ENCODE measurements at regions not wholly inside any gene's neighbourhood (a gene's known extent, or its start where the extent isn't known, plus 50 kb on each side); places are given as distances from the start of the nearest gene placed in this dataset.

DNA sequence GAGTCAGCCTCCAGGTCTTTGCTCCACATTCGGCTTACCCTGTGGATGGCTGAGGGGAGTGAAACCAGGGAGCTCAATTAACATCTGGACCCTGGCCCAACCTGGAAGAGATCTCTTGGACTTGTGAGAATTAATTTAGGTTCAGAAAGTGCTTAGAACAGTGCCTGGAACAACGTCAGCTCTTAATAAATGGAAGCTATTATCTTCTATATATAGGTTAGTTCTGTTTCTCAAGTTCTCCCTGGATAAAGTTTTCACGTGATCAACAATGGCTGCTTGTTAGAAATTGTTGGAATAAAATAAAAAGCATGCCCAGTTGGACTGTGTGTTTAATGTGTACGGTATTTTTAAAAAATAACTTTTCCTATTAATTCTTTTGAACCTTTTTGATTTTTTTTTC lies 80.8 kb downstream of the TRIML1 start:
- Histone ChIP-seq H3K36me3 (ENCODE audit: control insufficient read depth in 2 of 2, extremely low read depth in 1 of 2, insufficient read depth in 1 of 2, low read length in 1 of 2) (no peaks in the 10 kb centered on the region), H3K4me3 (ENCODE audit: control insufficient read depth in 1 of 2, extremely low read depth in 1 of 2, low read length in 1 of 2) (no peak overlapping the region), H3K27me3 (replicated peaks in 1 of 2; ENCODE audit: control insufficient read depth in 2 of 2, extremely low read depth in 1 of 2, insufficient read depth in 2 of 2, low read length in 1 of 2) (peaks cover 0 to 8% of the 10 kb centered on the region in 2 experiments), H3K9me3 (no peaks in the 10 kb centered on the region), H3K4me1 (ENCODE audit: control insufficient read depth in 1 of 2, extremely low read depth in 1 of 2, insufficient read depth in 2 of 2, low read length in 2 of 2) (no peaks in the 10 kb centered on the region), H3K27ac (ENCODE audit: low read length) (no peak overlapping the region)
- Mint-ChIP-seq H3K4me3 (no peak overlapping the region), H3K9me3 (peaks cover 0 to 3% (median 0%) of the 10 kb centered on the region in 3 donors), H3K4me1 (no peaks in the 10 kb centered on the region), H3K27me3 (no peaks in the 10 kb centered on the region), H3K27ac (no peak overlapping the region), H3K36me3 (no peaks in the 10 kb centered on the region)
- no peak for DNase-seq
- no CpG with 5 or more reads among the region's 4 CpGs for WGBS (ENCODE audit: insufficient coverage)
- ChIA-PET CTCF (interaction anchor here in 1 of 2 donors (0.5 kb wide), 1 partner anchor 23 kb away, joined by 3 read pairs; no protein-coding TSS in a partner anchor), POLR2A (no interaction called here)
- no peak for ATAC-seq (replicated peaks in 1 of 4)

- Histone ChIP-seq H3K36me3 (ENCODE audit: control insufficient read depth in 2 of 2, extremely low read depth in 1 of 2, insufficient read depth in 1 of 2, low read length in 1 of 2) (no peaks in the 10 kb centered on the region), H3K4me3 (ENCODE audit: control insufficient read depth in 1 of 2, extremely low read depth in 1 of 2, low read length in 1 of 2) (no peak overlapping the region), H3K27me3 (replicated peaks in 1 of 2; ENCODE audit: control insufficient read depth in 2 of 2, extremely low read depth in 1 of 2, insufficient read depth in 2 of 2, low read length in 1 of 2) (peaks cover 0 to 8% of the 10 kb centered on the region in 2 experiments), H3K9me3 (no peaks in the 10 kb centered on the region), H3K27ac (ENCODE audit: low read length) (no peak overlapping the region), H3K4me1 (ENCODE audit: control insufficient read depth in 1 of 2, extremely low read depth in 1 of 2, insufficient read depth in 2 of 2, low read length in 2 of 2) (no peaks in the 10 kb centered on the region)
- DNase-seq (no peak), ATAC-seq (replicated peaks in 1 of 4) (no peak)
- Mint-ChIP-seq H3K4me3 (no peak overlapping the region), H3K9me3 (peaks cover 0 to 9% (median 4%) of the 10 kb centered on the region in 3 donors), H3K36me3 (no peaks in the 10 kb centered on the region), H3K27ac (no peak overlapping the region), H3K4me1 (no peaks in the 10 kb centered on the region), H3K27me3 (no peaks in the 10 kb centered on the region)
- ChIA-PET POLR2A (interaction anchor here in 1 of 2 donors (0.6 kb wide), 1 partner anchor 17 kb away, joined by 4 read pairs; no protein-coding TSS in a partner anchor), CTCF (no interaction called here)
- WGBS (ENCODE audit: insufficient coverage), result no CpG with 5 or more reads among the region's 2 CpGs
These were observed 81.8 kb downstream of the TRIML1 start for GRCh38 chr4:188221090-188221489.

- no peak for DNase-seq
- CTCF ChIA-PET, result interaction anchor here in 1 of 2 donors (0.6 to 0.7 kb wide), 2 partner anchors 72 to 1684 kb away, joined by 3 to 4 read pairs; no protein-coding TSS in a partner anchor
- no peak for ATAC-seq (replicated peaks in 1 of 4)
- WGBS (ENCODE audit: insufficient coverage), result no CpG with 5 or more reads among the region's 1 CpG
- POLR2A ChIA-PET, result no interaction called here
- Histone ChIP-seq H3K36me3 (ENCODE audit: control insufficient read depth in 2 of 2, extremely low read depth in 1 of 2, insufficient read depth in 1 of 2, low read length in 1 of 2) (no peaks in the 10 kb centered on the region), H3K27me3 (replicated peaks in 1 of 2; ENCODE audit: control insufficient read depth in 2 of 2, extremely low read depth in 1 of 2, insufficient read depth in 2 of 2, low read length in 1 of 2) (no peaks in the 10 kb centered on the region), H3K9me3 (no peaks in the 10 kb centered on the region), H3K4me1 (ENCODE audit: control insufficient read depth in 1 of 2, extremely low read depth in 1 of 2, insufficient read depth in 2 of 2, low read length in 2 of 2) (no peaks in the 10 kb centered on the region), H3K27ac (ENCODE audit: low read length) (no peak overlapping the region), H3K4me3 (ENCODE audit: control insufficient read depth in 1 of 2, extremely low read depth in 1 of 2, low read length in 1 of 2) (no peak overlapping the region)
- Mint-ChIP-seq H3K36me3 (no peaks in the 10 kb centered on the region), H3K9me3 (peaks cover 0 to 13% (median 8%) of the 10 kb centered on the region in 3 donors), H3K27ac (no peak overlapping the region), H3K4me1 (no peaks in the 10 kb centered on the region), H3K4me3 (no peak overlapping the region), H3K27me3 (no peaks in the 10 kb centered on the region)
These were observed 89.0 kb downstream of the TRIML1 start for GRCh38 chr4:188228279-188228678.

DNA sequence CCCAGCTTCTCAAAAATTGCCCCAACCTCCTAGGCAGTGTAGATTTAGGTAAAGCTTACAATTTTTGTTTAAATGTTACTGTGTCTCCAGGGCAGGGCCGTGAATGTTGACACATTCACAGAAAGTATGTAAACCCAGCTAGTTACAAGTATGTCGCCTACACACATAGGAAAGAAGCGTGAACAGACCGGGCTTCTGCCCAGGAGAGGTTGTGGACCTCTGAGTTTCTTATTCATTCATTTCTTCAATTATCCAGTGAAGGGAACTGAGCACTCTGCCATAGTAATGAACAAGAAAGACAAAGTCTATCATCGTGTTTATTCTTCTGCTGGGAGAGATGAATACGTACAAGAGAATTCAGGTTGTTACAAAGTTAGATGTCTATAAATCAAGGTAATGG lies 93.2 kb downstream of the TRIML1 start:
- H3K27ac ChIP-seq (ENCODE audit: low read length), result no peak overlapping the region
- Mint-ChIP-seq H3K36me3 (no peaks in the 10 kb centered on the region), H3K27me3 (no peaks in the 10 kb centered on the region), H3K9me3 (peaks cover 0 to 8% (median 3%) of the 10 kb centered on the region in 3 donors), H3K27ac (no peak overlapping the region), H3K4me3 (no peak overlapping the region), H3K4me1 (no peaks in the 10 kb centered on the region)
- no peak for ATAC-seq (replicated peaks in 1 of 4)
- H3K9me3 ChIP-seq, result no peaks in the 10 kb centered on the region
- CTCF ChIA-PET, result interaction anchor here in 1 of 2 donors (0.6 kb wide), 1 partner anchor 24 kb away, joined by 3 read pairs; no protein-coding TSS in a partner anchor
- H3K4me3 ChIP-seq (ENCODE audit: control insufficient read depth in 1 of 2, extremely low read depth in 1 of 2, low read length in 1 of 2), result no peak overlapping the region
- WGBS (ENCODE audit: insufficient coverage), result 82% methylated on average over 4 of the region's 6 CpGs
- POLR2A ChIA-PET, result no interaction called here
- no peaks in the 10 kb centered on the region for H3K27me3 ChIP-seq (replicated peaks in 1 of 2; ENCODE audit: control insufficient read depth in 2 of 2, extremely low read depth in 1 of 2, insufficient read depth in 2 of 2, low read length in 1 of 2)
- DNase-seq, result no peak
- H3K36me3 ChIP-seq (ENCODE audit: control insufficient read depth in 2 of 2, extremely low read depth in 1 of 2, insufficient read depth in 1 of 2, low read length in 1 of 2), result no peaks in the 10 kb centered on the region
- H3K4me1 ChIP-seq (ENCODE audit: control insufficient read depth in 1 of 2, extremely low read depth in 1 of 2, insufficient read depth in 2 of 2, low read length in 2 of 2), result no peaks in the 10 kb centered on the region

DNA sequence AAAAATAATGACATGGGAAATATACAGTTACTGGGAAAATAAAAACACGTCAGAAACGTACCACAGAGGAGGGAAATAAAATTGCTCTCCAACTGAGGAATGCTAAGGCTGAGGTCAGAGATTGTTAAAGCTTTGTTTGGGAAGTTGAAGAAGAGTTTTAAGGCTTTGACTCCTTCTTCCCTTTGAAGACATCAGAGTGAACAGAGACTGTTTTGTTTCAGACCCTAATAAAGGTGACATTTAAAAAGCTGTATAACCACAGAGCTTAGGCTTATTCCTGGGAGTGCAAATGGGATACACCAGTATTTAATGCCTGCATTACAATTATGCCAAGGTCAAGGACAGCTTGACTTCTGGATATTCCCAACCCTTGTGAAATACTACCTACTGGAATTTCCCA lies 102.8 kb downstream of the TRIML1 start:
- WGBS (ENCODE audit: insufficient coverage), result 38% methylated on average over 2 of the region's 2 CpGs
- Mint-ChIP-seq H3K36me3 (no peaks in the 10 kb centered on the region), H3K27ac (no peak overlapping the region), H3K4me3 (no peak overlapping the region), H3K4me1 (no peaks in the 10 kb centered on the region), H3K27me3 (no peaks in the 10 kb centered on the region), H3K9me3 (peaks cover 4 to 9% (median 5%) of the 10 kb centered on the region in 3 donors)
- Histone ChIP-seq H3K4me3 (ENCODE audit: control insufficient read depth in 1 of 2, extremely low read depth in 1 of 2, low read length in 1 of 2) (no peak overlapping the region), H3K9me3 (no peaks in the 10 kb centered on the region), H3K36me3 (ENCODE audit: control insufficient read depth in 2 of 2, extremely low read depth in 1 of 2, insufficient read depth in 1 of 2, low read length in 1 of 2) (no peaks in the 10 kb centered on the region), H3K4me1 (ENCODE audit: control insufficient read depth in 1 of 2, extremely low read depth in 1 of 2, insufficient read depth in 2 of 2, low read length in 2 of 2) (no peaks in the 10 kb centered on the region), H3K27ac (ENCODE audit: low read length) (no peak overlapping the region), H3K27me3 (replicated peaks in 1 of 2; ENCODE audit: control insufficient read depth in 2 of 2, extremely low read depth in 1 of 2, insufficient read depth in 2 of 2, low read length in 1 of 2) (no peaks in the 10 kb centered on the region)
- POLR2A ChIA-PET, result no interaction called here
- ATAC-seq (replicated peaks in 1 of 4), result no peak
- DNase-seq, result no peak
- CTCF ChIA-PET, result no interaction called here

DNA sequence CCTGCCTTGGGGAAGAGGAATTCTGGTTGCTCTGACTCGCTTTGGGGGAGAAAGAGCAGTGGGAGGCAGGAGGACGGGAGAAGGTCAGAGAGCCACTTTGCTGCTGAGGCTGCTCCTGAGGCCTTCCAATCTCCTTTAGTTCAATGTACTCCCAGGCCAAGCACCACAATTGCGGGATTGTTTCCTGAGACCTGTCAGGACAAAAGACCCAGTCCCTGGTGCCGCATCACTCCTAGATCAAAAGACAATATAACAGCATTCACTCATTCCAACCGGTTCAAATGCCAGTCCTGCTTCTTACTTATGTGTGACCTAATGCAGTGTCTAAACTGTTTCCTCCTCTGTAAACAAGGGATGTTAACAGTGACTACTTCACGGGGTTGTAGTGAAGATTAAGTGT lies 106.4 kb downstream of the TRIML1 start:
- Mint-ChIP-seq H3K4me1 (no peaks in the 10 kb centered on the region), H3K27ac (no peak overlapping the region), H3K9me3 (peaks cover 6 to 10% (median 9%) of the 10 kb centered on the region in 3 donors), H3K36me3 (no peaks in the 10 kb centered on the region), H3K27me3 (no peaks in the 10 kb centered on the region), H3K4me3 (no peak overlapping the region)
- CTCF ChIA-PET, result no interaction called here
- no peaks in the 10 kb centered on the region for H3K36me3 ChIP-seq (ENCODE audit: control insufficient read depth in 2 of 2, extremely low read depth in 1 of 2, insufficient read depth in 1 of 2, low read length in 1 of 2)
- DNase-seq (no peak), ATAC-seq (replicated peaks in 1 of 4) (no peak)
- H3K4me3 ChIP-seq (ENCODE audit: control insufficient read depth in 1 of 2, extremely low read depth in 1 of 2, low read length in 1 of 2), result no peak overlapping the region
- 90% methylated on average over 3 of the region's 6 CpGs for WGBS (ENCODE audit: insufficient coverage)
- no peak overlapping the region for H3K27ac ChIP-seq (ENCODE audit: low read length)
- no peaks in the 10 kb centered on the region for H3K9me3 ChIP-seq
- POLR2A ChIA-PET, result no interaction called here
- H3K27me3 ChIP-seq (replicated peaks in 1 of 2; ENCODE audit: control insufficient read depth in 2 of 2, extremely low read depth in 1 of 2, insufficient read depth in 2 of 2, low read length in 1 of 2), result no peaks in the 10 kb centered on the region
- no peaks in the 10 kb centered on the region for H3K4me1 ChIP-seq (ENCODE audit: control insufficient read depth in 1 of 2, extremely low read depth in 1 of 2, insufficient read depth in 2 of 2, low read length in 2 of 2)

DNA sequence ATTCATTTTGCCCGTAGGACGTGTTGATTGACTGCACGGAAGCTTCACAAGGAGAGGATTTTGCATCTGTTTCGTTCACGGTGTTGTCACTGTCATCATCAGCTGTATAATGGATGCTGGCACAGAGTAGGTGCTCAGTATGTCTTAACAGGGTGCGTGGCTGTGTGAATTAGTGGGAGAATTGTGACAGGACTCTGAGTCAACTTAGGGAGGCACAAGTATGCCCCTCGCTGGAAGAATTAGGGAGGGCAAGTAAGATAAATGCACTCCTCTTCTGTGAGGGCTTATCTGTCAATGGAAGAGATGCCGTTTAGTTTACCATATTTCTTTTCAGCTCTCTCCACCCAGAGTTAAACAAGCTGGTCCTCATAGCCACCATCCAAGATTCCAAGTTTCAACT lies 107.2 kb downstream of the TRIML1 start:
- Mint-ChIP-seq H3K9me3 (peaks cover 6 to 10% (median 9%) of the 10 kb centered on the region in 3 donors), H3K36me3 (no peaks in the 10 kb centered on the region), H3K4me1 (no peaks in the 10 kb centered on the region), H3K27ac (no peak overlapping the region), H3K4me3 (no peak overlapping the region), H3K27me3 (no peaks in the 10 kb centered on the region)
- no peaks in the 10 kb centered on the region for H3K4me1 ChIP-seq (ENCODE audit: control insufficient read depth in 1 of 2, extremely low read depth in 1 of 2, insufficient read depth in 2 of 2, low read length in 2 of 2)
- H3K27ac ChIP-seq (ENCODE audit: low read length), result no peak overlapping the region
- ChIA-PET CTCF (no interaction called here), POLR2A (no interaction called here)
- 63% methylated on average over 3 of the region's 8 CpGs for WGBS (ENCODE audit: insufficient coverage)
- no peak overlapping the region for H3K4me3 ChIP-seq (ENCODE audit: control insufficient read depth in 1 of 2, extremely low read depth in 1 of 2, low read length in 1 of 2)
- ATAC-seq (replicated peaks in 1 of 4), result no peak
- no peaks in the 10 kb centered on the region for H3K36me3 ChIP-seq (ENCODE audit: control insufficient read depth in 2 of 2, extremely low read depth in 1 of 2, insufficient read depth in 1 of 2, low read length in 1 of 2)
- H3K9me3 ChIP-seq, result no peaks in the 10 kb centered on the region
- H3K27me3 ChIP-seq (replicated peaks in 1 of 2; ENCODE audit: control insufficient read depth in 2 of 2, extremely low read depth in 1 of 2, insufficient read depth in 2 of 2, low read length in 1 of 2), result no peaks in the 10 kb centered on the region
- no peak for DNase-seq

Measured in T-cell (primary cell).